ENCODE measurements at regions not wholly inside any gene's neighbourhood (a gene's known extent, or its start where the extent isn't known, plus 50 kb on each side); places are given as distances from the start of the nearest gene placed in this dataset.

- Histone ChIP-seq H3K9me3 (no peaks in the 10 kb centered on the region), H3K4me1 (no peaks in the 10 kb centered on the region), H3K4me2 (no peak overlapping the region), H3K4me3 (no peak overlapping the region), H3K27ac (no peak overlapping the region)
- FAIRE-seq, result no peak
- 4% methylated on average over 3 of the region's 3 CpGs for WGBS (ENCODE audit: missing lambda C conversion rate)
- CTCF ChIA-PET, result no interaction called here
- no peak for DNase-seq (ENCODE audit: low read depth in 1 of 2, low spot score in 1 of 2)
- POLR2A ChIA-PET, result no interaction called here
- no peak for ATAC-seq
- TF ChIP-seq HOXA7 (CRISPR knock-in tag; IDR thresholded peaks at IDR 0.05), result no peak
- no peak for TF ChIP-seq CEBPB (IDR thresholded peaks at IDR 0.05)
- no peak for TF ChIP-seq FOSB (CRISPR knock-in tag; IDR thresholded peaks at IDR 0.05)
- TF ChIP-seq, protein P1, sequence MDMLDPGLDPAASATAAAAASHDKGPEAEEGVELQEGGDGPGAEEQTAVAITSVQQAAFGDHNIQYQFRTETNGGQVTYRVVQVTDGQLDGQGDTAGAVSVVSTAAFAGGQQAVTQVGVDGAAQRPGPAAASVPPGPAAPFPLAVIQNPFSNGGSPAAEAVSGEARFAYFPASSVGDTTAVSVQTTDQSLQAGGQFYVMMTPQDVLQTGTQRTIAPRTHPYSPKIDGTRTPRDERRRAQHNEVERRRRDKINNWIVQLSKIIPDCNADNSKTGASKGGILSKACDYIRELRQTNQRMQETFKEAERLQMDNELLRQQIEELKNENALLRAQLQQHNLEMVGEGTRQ (IDR thresholded peaks at IDR 0.05), result no peak
- no peak for TF ChIP-seq RARB (CRISPR knock-in tag; IDR thresholded peaks at IDR 0.05)
- TF ChIP-seq JUNB (IDR thresholded peaks at IDR 0.05), result no peak
- TF ChIP-seq BCL3 (IDR thresholded peaks at IDR 0.05), result no peak
- no peak for TF ChIP-seq CHD4 (IDR thresholded peaks at IDR 0.05; ENCODE audit: borderline replicate concordance)
- no peak for TF ChIP-seq HOXB5 (CRISPR knock-in tag; IDR thresholded peaks at IDR 0.05)
- TF ChIP-seq MAFK (IDR thresholded peaks at IDR 0.05; ENCODE audit: partially characterized antibody), result no peak
- TF ChIP-seq JUN (IDR thresholded peaks at IDR 0.05), result no peak
- no peak for TF ChIP-seq TP53 (CRISPR knock-in tag; IDR thresholded peaks at IDR 0.05)
These were observed 215.9 kb upstream of the PEX5L start for GRCh38 chr3:180252683-180253082.

- H3K4me3 ChIP-seq, result no peak overlapping the region
- no peak overlapping the region for H3K27ac ChIP-seq
- ATAC-seq (no peak), DNase-seq (ENCODE audit: low read depth in 1 of 2, low spot score in 1 of 2) (no peak), FAIRE-seq (no peak)
- H3K4me1 ChIP-seq, result no peaks in the 10 kb centered on the region
- POLR2A ChIA-PET, result no interaction called here
- TF ChIP-seq HDAC2 (IDR thresholded peaks at IDR 0.05) (no peak), PHF8 (IDR thresholded peaks at IDR 0.05; ENCODE audit: borderline replicate concordance, low read depth) (no peak), E2F6 (IDR thresholded peaks at IDR 0.05; ENCODE audit: borderline replicate concordance, low read depth) (no peak), ZNF302 (CRISPR knock-in tag; IDR thresholded peaks at IDR 0.05) (no peak), FOSL2 (IDR thresholded peaks at IDR 0.05) (no peak), FOSL2 (CRISPR knock-in tag; IDR thresholded peaks at IDR 0.05) (no peak), RNF2 (IDR thresholded peaks at IDR 0.05; ENCODE audit: borderline replicate concordance, low read depth) (no peak), CEBPB (IDR thresholded peaks at IDR 0.05) (no peak), MYC (IDR thresholded peaks at IDR 0.05; ENCODE audit: borderline replicate concordance, low read length) (no peak), POLR2A (IDR thresholded peaks at IDR 0.05; ENCODE audit: low read length) (no peak), MAZ (IDR thresholded peaks at IDR 0.05; ENCODE audit: borderline replicate concordance, low read depth, low read length) (no peak), KDM1A (IDR thresholded peaks at IDR 0.05; ENCODE audit: low read depth) (no peak), SMC3 (IDR thresholded peaks at IDR 0.05) (no peak), NFE2L2 (conservative IDR thresholded peaks at IDR 0.05; ENCODE audit: low read length) (no peak), ZSCAN20 (CRISPR knock-in tag; IDR thresholded peaks at IDR 0.05) (no peak), KDM5A (IDR thresholded peaks at IDR 0.05) (no peak), NR3C1 (IDR thresholded peaks at IDR 0.05) (no peak), JUNB (IDR thresholded peaks at IDR 0.05) (no peak), BCL3 (IDR thresholded peaks at IDR 0.05) (no peak), MAFK (IDR thresholded peaks at IDR 0.05; ENCODE audit: partially characterized antibody) (no peak)
- no peak overlapping the region for H3K4me2 ChIP-seq
- 0% methylated on average over 1 of the region's 1 CpG for WGBS (ENCODE audit: missing lambda C conversion rate)
- CTCF ChIA-PET, result no interaction called here
- no peaks in the 10 kb centered on the region for H3K9me3 ChIP-seq
These were observed 216.5 kb upstream of the PEX5L start for GRCh38 chr3:180253283-180253682.
